ENCODE measurements at regions not wholly inside any gene's neighbourhood (a gene's known extent, or its start where the extent isn't known, plus 50 kb on each side); places are given as distances from the start of the nearest gene placed in this dataset.

GRCh38 chr10:130498934-130499333 lies 362.7 kb downstream of the GLRX3 start:
- Mint-ChIP-seq H3K4me1 (peaks cover 4% of the 10 kb centered on the region), H3K36me3 (ENCODE audit: low read depth) (no peaks in the 10 kb centered on the region)
- TF ChIP-seq CTCF (conservative IDR thresholded peaks at IDR 0.05), result no peak

GRCh38 chr10:130499541-130499940 lies 363.4 kb downstream of the GLRX3 start:
- Mint-ChIP-seq H3K4me1 (no peaks in the 10 kb centered on the region), H3K9me3 (peaks cover 11% of the 10 kb centered on the region), H3K36me3 (ENCODE audit: low read depth) (no peaks in the 10 kb centered on the region), H3K27me3 (ENCODE audit: low read depth) (peaks cover 30% of the 10 kb centered on the region), H3K4me3 (no peak overlapping the region), H3K27ac (ENCODE audit: unreplicated experiment) (no peak overlapping the region)
- no peak for DNase-seq (ENCODE audit: low read depth, low spot score)
- TF ChIP-seq CTCF (conservative IDR thresholded peaks at IDR 0.05), result no peak

More at GRCh38 chr10:130498934-130499333, 362.7 kb downstream of the GLRX3 start:
- Mint-ChIP-seq H3K4me3 (no peak overlapping the region), H3K9me3 (peaks cover 8% of the 10 kb centered on the region), H3K27ac (ENCODE audit: unreplicated experiment) (no peak overlapping the region), H3K27me3 (ENCODE audit: low read depth) (peaks cover 28% of the 10 kb centered on the region)
- no peak for DNase-seq (ENCODE audit: low read depth, low spot score)

- Mint-ChIP-seq H3K36me3 (ENCODE audit: low read depth) (no peaks in the 10 kb centered on the region), H3K27ac (ENCODE audit: unreplicated experiment) (no peak overlapping the region), H3K4me3 (no peak overlapping the region), H3K4me1 (no peaks in the 10 kb centered on the region), H3K27me3 (ENCODE audit: low read depth) (peaks cover 36% of the 10 kb centered on the region), H3K9me3 (peaks cover 12% of the 10 kb centered on the region)
- DNase-seq (ENCODE audit: low read depth, low spot score), result no peak
- no peak for TF ChIP-seq CTCF (conservative IDR thresholded peaks at IDR 0.05)
Measured at GRCh38 chr10:130500261-130501000, 364.2 kb downstream of the GLRX3 start.

GRCh38 chr10:130507461-130507860 lies 371.3 kb downstream of the GLRX3 start:
- DNase-seq (ENCODE audit: low read depth, low spot score), result no peak
- H3K27ac Mint-ChIP-seq (ENCODE audit: unreplicated experiment), result no peak overlapping the region
- H3K4me3 Mint-ChIP-seq, result no peak overlapping the region
- no peak for TF ChIP-seq CTCF (conservative IDR thresholded peaks at IDR 0.05)
- peaks cover 43% of the 10 kb centered on the region for H3K27me3 Mint-ChIP-seq (ENCODE audit: low read depth)
- peaks cover 8% of the 10 kb centered on the region for H3K9me3 Mint-ChIP-seq
- no peaks in the 10 kb centered on the region for H3K4me1 Mint-ChIP-seq
- H3K36me3 Mint-ChIP-seq (ENCODE audit: low read depth), result no peaks in the 10 kb centered on the region

- Mint-ChIP-seq H3K27ac (ENCODE audit: unreplicated experiment) (no peak overlapping the region), H3K9me3 (no peaks in the 10 kb centered on the region), H3K4me1 (no peaks in the 10 kb centered on the region), H3K27me3 (ENCODE audit: low read depth) (peaks cover 25% of the 10 kb centered on the region), H3K36me3 (ENCODE audit: low read depth) (no peaks in the 10 kb centered on the region), H3K4me3 (no peak overlapping the region)
- TF ChIP-seq CTCF (conservative IDR thresholded peaks at IDR 0.05), result no peak
- DNase-seq (ENCODE audit: low read depth, low spot score), result no peak
Measured at GRCh38 chr10:130509881-130510689, 373.9 kb downstream of the GLRX3 start.

Data from neural crest cell (in vitro differentiated cells).